GM23338 (cell line): ENCODE measurements at regions not wholly inside any gene's neighbourhood (a gene's known extent, or its start where the extent isn't known, plus 50 kb on each side); places are given as distances from the start of the nearest gene placed in this dataset.

Source experiments
- ATAC-seq: fragments of 200-7000 bp; cut with Tn5 transposase; 3 replicates; pipeline ENCODE4 v1.9.1; 2020
- DNase-seq: peaks from one replicate; pipeline ENCODE4 v3.0.0-alpha.2; 2015; ENCODE audit warnings: low spot score
- H2AFZ ChIP-seq: fragments of 200-600 bp; sonication (generic); 2 replicates; pipeline ENCODE4 v1.8.0; 2016; ENCODE audit warnings: antibody characterized with exemption, mild to moderate bottlenecking, moderate library complexity
- H3F3A ChIP-seq: fragments of 200-600 bp; sonication (generic); replicated peaks from 2 replicates; pipeline ENCODE4 v1.8.0; 2017; ENCODE audit warnings: antibody characterized with exemption, mixed run types, low read depth
- H3K27ac ChIP-seq: fragments of 200-600 bp; sonication (generic); 2 replicates; pipeline ENCODE4 v1.6.1; 2016; ENCODE audit warnings: low read depth
- H3K27me3 ChIP-seq: fragments of 200-600 bp; sonication (generic); 2 replicates; pipeline ENCODE4 v1.8.0; 2016; ENCODE audit warnings: mild to moderate bottlenecking, mixed run types, moderate library complexity; ENCODE audit not compliant: insufficient read depth
- H3K36me3 ChIP-seq: fragments of 200-600 bp; sonication (generic); 2 replicates; pipeline ENCODE4 v1.8.0; 2016; ENCODE audit warnings: mild to moderate bottlenecking; ENCODE audit not compliant: insufficient read depth
- H3K4me1 ChIP-seq: fragments of 200-600 bp; sonication (generic); 2 replicates; pipeline ENCODE4 v1.8.0; 2016; ENCODE audit warnings: mild to moderate bottlenecking, moderate library complexity; ENCODE audit not compliant: insufficient read depth
- H3K4me2 ChIP-seq: fragments of 200-600 bp; sonication (generic); 2 replicates; pipeline ENCODE4 v1.7.1; 2017; ENCODE audit warnings: mixed run types
- H3K4me3 ChIP-seq: fragments of 200-600 bp; sonication (generic); 2 replicates; pipeline ENCODE4 v1.6.1; 2016; ENCODE audit warnings: mixed run types
- H3K79me2 ChIP-seq: fragments of 200-600 bp; sonication (generic); replicated peaks from 2 replicates; pipeline ENCODE4 v1.8.0; 2017; ENCODE audit warnings: mild to moderate bottlenecking; ENCODE audit not compliant: insufficient read depth
- H3K9me2 ChIP-seq: fragments of 200-600 bp; sonication (generic); 2 replicates; pipeline ENCODE4 v1.8.0; 2017; ENCODE audit not compliant: insufficient read depth
- H4K20me1 ChIP-seq: fragments of 200-600 bp; sonication (generic); replicated peaks from 2 replicates; pipeline ENCODE4 v1.8.0; 2017; ENCODE audit warnings: mild to moderate bottlenecking; ENCODE audit not compliant: insufficient read depth
- H3K27ac Mint-ChIP-seq: 2 replicates; pipeline ENCODE4 v1.8.0; 2020; ENCODE audit warnings: inconsistent platforms, mild to moderate bottlenecking, moderate library complexity, mixed read lengths
- H3K27me3 Mint-ChIP-seq: 3 replicates; pipeline ENCODE4 v1.8.0; 2022; ENCODE audit warnings: low read depth, mild to moderate bottlenecking, moderate library complexity, mixed read lengths, inconsistent platforms; ENCODE audit not compliant: insufficient read depth, poor library complexity
- H3K36me3 Mint-ChIP-seq: 3 replicates; pipeline ENCODE4 v1.8.0; 2021; ENCODE audit warnings: low read depth, mild to moderate bottlenecking, inconsistent platforms, moderate library complexity, mixed read lengths
- H3K4me1 Mint-ChIP-seq: 3 replicates; pipeline ENCODE4 v1.8.0; 2020; ENCODE audit warnings: mild to moderate bottlenecking, inconsistent platforms, mixed read lengths
- H3K4me3 Mint-ChIP-seq: 3 replicates; pipeline ENCODE4 v1.8.0; 2021; ENCODE audit warnings: moderate library complexity, mild to moderate bottlenecking, inconsistent platforms, mixed read lengths
- H3K9me3 Mint-ChIP-seq: 3 replicates; pipeline ENCODE4 v1.8.0; 2020; ENCODE audit warnings: moderate library complexity, mild to moderate bottlenecking, inconsistent platforms, mixed read lengths
- EZH2 ChIP-seq: fragments of 200-600 bp; sonication (generic); IDR thresholded peaks from one replicate; pipeline ENCODE4 v1.8.0; 2017; ENCODE audit warnings: antibody characterized with exemption, mild to moderate bottlenecking, low read depth; ENCODE audit not compliant: unreplicated experiment
- EZH2phosphoT487 ChIP-seq: fragments of 200-600 bp; sonication (generic); IDR thresholded peaks from one replicate; pipeline ENCODE4 v1.8.1; 2018; ENCODE audit warnings: antibody characterized with exemption; ENCODE audit not compliant: unreplicated experiment
- JUNB ChIP-seq: IDR thresholded peaks from one replicate; pipeline ENCODE4 v1.6.1; 2016; ENCODE audit warnings: antibody characterized with exemption; ENCODE audit not compliant: unreplicated experiment
- REST ChIP-seq: IDR thresholded peaks from one replicate; pipeline ENCODE4 v1.6.1; 2018; ENCODE audit warnings: antibody characterized with exemption; ENCODE audit not compliant: unreplicated experiment
- ZNF114 ChIP-seq: fragments of 250-450 bp; sonication (Bioruptor Pico); IDR thresholded peaks from 2 replicates; pipeline ENCODE4 v1.5.0; 2020; ENCODE audit warnings: mild to moderate bottlenecking, moderate library complexity
- ZNF331 ChIP-seq: fragments of 250-450 bp; sonication (Bioruptor Pico); IDR thresholded peaks from 2 replicates; pipeline ENCODE4 v1.5.0; 2020; ENCODE audit warnings: low read depth, mild to moderate bottlenecking, moderate library complexity
- ZNF462 ChIP-seq: fragments of 250-450 bp; sonication (Bioruptor Pico); IDR thresholded peaks from 2 replicates; pipeline ENCODE4 v1.5.0; 2020; ENCODE audit warnings: mild to moderate bottlenecking, moderate library complexity

GRCh38 chr2:58677748-58678147 is 436.6 kb upstream of the FANCL start (continued):
- TF ChIP-seq REST (no peak), ZNF331 (CRISPR knock-in tag) (no peak), EZH2 (no peak), EZH2phosphoT487 (no peak)

- Histone ChIP-seq H3K4me2 (no peak overlapping the region), H3K79me2 (no peaks in the 10 kb centered on the region), H4K20me1 (no peaks in the 10 kb centered on the region), H3K27me3 (no peaks in the 10 kb centered on the region), H3K27ac (no peak overlapping the region), H3K9me2 (no peaks in the 10 kb centered on the region), H3K4me1 (no peaks in the 10 kb centered on the region), H2AFZ (no peak overlapping the region), H3F3A (no peaks in the 10 kb centered on the region), H3K36me3 (no peaks in the 10 kb centered on the region), H3K4me3 (no peak overlapping the region)
- no peak overlapping the region for H3K27ac Mint-ChIP-seq
- no peak overlapping the region for H3K4me3 Mint-ChIP-seq
- TF ChIP-seq EZH2phosphoT487: no peak
- TF ChIP-seq JUNB: no peak
- no peak for TF ChIP-seq ZNF114
- no peak for TF ChIP-seq ZNF462 (CRISPR knock-in tag)
- DNase-seq (no peak), ATAC-seq (no peak)
- no peaks in the 10 kb centered on the region for H3K27me3 Mint-ChIP-seq
- no peaks in the 10 kb centered on the region; the same call in 2 of the 3 replicates for H3K4me1 Mint-ChIP-seq
- H3K36me3 Mint-ChIP-seq: peaks cover 2% of the 10 kb centered on the region; the same call in 1 of the 3 replicates
- peaks cover 2% of the 10 kb centered on the region; the same call in 1 of the 3 replicates for H3K9me3 Mint-ChIP-seq
Measured at GRCh38 chr2:58671675-58672074, 430.6 kb upstream of the FANCL start.
